HG03066 (cell line): ENCODE measurements at regions not wholly inside any gene's neighbourhood (a gene's known extent, or its start where the extent isn't known, plus 50 kb on each side); places are given as distances from the start of the nearest gene placed in this dataset.

ENCODE experiments used
- ATAC-seq: cut with Tn5 transposase; IDR thresholded peaks from one replicate; pipeline ENCODE4 v1.9.1; 2021; ENCODE audit warnings: low read depth; ENCODE audit not compliant: unreplicated experiment

DNA sequence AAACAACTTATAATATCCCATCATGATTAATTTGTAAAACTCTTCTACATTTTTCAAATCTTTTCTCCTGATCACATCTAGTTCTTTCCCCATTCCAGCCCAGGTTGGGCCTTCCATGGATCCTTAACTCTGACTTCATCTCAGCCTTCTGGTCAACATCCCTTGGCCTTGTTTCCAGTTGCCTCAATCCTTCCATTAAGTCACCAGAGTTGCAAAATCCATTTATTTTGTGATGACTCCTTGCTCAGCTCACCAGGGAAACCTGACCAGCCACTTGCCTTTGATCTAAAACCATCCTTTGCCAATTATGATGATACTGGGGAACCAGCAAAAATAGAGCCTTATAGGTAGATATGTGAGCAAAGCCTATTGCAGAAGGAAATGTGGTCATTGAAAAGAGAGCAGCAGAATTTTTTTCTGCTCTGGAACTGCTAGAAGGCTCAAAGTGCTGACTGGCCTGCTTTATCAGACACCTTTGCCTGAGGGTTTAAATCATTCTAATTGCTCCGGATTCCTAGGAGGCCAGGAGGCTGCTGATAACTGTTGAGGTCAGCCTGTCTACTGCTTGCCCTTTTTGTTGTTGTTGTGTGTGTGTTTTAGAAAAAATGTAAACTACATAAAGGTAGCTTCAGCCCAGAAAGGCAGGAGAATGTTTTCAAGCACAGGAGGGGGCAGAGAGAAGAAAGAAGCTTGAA lies 512.2 kb upstream of the GRIA1 start:
- ATAC-seq: no peak

DNA sequence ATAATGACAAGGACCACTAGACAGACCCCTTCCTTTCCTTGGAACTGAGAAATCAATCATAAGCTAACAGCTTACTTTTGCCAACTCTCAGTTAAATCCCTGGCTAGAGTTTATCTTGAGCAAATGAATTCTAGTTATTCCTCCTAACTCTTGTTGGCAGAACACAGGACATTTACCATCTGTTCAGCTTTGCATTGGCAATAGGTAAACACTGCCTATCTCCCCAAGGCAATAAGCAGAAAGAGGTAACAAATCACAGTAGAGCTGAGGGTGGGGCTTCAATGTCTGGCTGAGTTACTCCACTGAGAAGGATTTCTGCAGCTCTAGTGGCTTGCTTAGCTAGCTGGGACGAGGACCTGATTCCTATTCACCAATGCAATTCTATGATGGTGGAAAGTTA lies 503.3 kb upstream of the GRIA1 start:
- ATAC-seq: no peak

DNA sequence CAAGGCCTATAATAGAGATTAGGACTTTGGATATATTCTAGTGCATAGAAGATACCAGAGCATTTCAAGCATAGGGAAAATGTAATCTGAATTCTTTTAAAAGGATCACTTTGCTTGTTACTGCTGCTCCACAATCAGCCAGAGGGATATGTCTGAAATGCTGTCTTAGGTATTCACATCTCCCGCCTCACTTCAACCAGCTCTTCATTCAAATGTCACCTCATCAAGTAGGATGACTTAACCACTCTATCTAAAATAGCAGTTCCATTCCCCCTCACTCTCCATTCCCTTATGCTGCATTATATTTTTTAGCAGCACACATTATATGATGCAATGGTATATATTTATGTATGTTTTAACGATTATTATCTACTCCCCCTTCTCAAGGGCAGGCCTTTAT lies 500.3 kb upstream of the GRIA1 start:
- ATAC-seq: no peak

DNA sequence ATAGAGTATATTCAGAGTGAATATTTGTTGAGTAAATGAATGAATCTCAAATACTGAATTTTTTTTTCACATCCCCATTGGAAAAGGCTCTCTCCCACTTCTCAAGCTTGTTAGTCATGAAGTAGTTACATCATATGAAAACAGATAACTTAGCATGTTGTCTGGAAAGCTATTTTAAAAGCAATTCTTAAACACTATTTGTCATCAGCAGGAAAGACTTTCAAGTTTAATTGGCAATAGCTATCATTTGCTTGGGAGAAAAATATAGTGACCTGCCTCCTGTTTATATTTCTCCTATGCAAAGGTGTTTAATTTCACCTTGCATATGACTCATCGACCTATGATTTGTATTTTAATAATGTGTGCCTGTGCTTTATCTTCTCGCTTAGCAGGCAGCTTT lies 499.8 kb upstream of the GRIA1 start:
- no peak for ATAC-seq

DNA sequence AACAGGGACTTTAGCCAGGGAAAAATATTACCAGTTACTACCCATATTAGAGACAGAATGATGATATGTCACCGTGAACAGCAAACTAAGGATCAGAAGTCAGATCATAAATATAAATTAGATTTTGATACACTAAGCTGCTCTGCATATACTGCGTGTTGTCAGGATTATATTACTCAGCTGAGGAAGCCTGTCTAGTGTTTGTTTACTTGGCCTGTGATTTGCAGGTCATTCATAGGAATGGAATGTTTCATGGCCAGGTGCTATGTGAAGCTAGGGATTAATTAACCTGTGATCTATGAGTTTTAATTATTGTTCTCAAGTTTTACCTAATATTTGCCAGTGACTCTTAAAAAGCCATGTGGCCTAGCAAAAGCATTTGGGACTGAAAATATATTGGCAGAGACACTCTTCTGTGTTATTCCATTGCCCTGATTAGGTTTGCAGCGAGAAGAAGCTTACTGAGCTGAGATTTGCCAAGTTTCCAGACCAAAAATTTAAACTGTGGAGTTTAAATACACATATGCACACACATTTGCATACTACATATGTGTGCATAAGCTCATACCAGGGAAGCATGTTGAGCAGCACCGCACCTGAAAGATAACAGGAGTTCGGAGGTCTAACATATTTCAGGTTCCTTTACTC lies 496.3 kb upstream of the GRIA1 start:
- no peak for ATAC-seq

DNA sequence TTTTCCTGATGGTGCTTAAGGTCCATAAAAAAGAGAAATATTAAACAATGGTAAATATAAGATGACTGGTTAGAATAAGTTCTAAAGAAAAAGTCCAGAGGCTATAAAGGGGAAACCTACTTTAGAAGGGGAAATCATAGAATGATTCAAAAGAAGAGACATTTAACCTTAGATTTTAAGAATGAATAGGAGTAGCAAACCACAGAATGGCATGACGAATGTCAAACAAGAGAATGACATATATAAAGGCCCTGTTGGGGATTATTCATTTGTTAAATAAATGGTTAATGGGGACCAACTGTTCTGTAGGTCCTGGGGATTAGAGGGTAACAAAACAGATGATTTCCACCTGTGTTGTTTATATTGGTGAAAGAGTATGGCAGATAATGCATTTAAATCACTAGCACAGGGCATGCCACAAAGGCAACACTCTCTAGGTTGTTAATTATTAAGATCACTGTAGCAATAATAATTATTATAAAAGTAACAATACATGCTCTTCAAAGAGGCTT lies 495.2 kb upstream of the GRIA1 start:
- no peak for ATAC-seq

DNA sequence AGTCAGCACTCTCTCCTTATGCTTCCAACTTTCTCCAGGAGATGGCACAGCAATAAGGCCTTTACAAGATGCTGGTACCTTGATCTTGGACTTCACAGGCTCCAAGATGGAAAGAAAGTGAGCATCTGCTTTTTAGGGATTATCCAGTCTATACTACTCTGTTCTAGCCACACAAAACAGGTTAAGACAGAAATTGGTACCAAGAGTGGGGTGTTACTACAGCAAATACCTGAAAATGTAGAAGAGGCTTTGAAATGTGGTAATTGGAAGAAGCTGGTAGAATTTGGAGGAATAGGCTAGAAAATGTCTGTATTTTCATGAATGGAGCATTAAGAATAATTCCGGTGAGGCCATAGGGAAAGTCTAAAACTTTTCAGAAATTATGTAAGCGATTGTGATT lies 484.8 kb upstream of the GRIA1 start:
- ATAC-seq: no peak

DNA sequence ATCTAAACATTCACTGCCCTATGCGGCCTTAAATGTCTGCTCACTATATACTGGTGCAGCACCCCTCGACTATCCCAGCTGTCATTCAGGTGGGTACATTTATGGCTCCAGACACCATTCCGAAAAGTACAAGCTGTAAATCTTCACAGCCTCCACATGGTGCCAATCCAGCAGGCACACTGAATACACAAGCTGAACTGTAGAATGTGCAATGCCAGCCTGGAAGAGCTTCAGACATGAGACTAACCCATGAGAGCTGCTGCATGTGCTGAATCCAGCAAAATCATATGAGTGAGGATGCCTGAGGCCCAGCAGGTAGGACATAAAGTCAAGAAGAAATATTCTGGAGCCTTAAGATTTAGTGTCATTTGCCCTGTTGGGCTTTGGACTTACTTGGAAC lies 483.8 kb upstream of the GRIA1 start:
- ATAC-seq: no peak

DNA sequence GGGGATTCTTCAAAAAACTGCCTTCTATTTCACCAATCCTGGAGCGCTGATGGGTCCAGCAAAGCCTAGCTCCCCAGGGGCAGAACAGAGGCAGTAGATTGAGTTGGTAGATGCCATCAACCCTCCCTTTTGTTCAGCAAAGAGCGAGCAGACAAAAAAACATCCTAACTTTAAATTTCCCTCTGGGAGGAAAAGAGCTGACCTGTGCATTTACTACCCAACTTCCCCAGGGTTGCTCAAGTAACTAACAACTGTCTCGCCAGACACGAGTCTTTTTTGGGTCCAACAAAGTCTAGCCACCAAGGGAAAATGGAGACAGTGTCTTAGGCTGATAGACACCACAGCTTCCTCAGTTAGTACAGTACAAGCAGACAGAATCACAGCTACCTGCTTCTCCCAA lies 476.3 kb upstream of the GRIA1 start:
- ATAC-seq: no peak

DNA sequence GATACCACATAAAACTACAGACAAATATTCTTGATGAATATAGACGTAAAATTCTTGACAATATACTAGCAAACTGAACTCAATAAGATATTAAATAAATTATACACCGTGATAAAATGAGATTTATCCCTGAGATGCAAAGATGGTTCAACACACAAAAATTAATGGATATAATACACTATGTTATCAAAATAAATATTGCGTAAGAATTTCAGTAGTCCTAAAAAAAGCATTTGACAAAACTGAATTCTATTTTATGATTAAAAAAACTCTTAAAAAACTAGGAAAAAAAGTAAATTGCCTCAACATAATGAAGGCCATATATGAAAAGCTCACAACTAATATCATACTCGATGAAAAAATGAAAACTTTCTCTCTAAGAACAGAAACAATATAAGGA lies 472.3 kb upstream of the GRIA1 start:
- ATAC-seq: no peak

DNA sequence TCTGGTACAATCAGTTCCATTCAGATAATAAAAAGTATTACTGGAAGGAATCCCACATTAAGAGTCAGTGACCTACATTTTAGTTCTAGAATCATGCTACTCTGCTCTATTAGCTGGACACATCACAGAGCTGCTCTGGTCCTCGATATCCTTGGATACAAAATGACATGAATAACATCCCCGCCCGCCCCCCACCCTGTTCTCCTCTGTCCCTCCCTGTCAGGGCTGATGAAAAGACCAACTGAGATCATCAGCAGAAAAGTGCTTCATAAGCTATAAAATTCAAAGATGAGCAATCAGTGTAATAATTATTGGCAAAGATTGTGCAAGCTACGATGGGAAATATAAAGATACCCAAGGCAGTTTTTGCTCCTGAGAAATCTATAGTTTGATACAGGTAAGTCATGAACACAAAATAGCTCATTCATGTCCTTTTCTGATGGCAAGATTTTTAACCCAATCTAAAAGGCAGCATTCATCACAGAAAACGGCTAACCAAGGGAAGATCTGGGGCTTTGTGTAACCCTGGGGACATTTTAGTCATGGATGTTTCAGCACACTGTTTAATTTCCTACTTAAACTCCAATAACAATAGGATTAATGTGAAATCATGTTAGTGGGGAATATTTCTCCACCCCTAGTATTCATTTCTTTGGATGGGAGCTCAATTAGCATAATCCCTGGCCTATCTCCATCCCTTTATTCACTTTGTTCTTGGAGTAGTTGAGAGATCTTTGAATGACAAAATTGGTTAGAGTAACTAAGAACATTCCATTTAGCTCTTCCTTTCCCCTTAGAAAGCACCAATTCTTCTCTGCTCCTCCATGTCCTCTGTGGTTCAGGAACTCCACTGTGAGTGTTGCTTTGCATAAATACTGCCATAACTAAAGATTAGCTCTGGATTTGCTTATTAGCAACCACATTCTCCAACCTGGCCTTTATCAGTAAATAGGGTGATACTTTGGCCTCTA lies 459.4 kb upstream of the GRIA1 start:
- ATAC-seq: no peak

DNA sequence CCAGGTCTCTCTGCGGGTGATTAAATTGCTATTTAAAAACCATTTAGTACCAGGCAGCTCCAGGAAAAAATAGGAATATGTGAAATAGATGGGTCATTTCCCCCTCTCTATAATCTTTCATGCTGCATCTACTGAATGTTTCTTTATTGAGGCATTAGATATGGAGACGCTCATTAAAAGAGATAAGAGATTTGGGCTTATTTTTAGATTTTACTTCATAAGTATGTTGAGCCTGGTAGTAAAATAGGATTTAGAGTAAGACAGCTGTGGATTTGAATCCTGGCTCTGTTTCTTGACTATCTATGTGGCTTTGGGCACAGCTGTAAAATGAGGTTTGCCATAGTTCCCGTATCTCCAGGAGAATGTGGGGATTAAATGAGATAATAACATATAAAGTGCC lies 451.0 kb upstream of the GRIA1 start:
- ATAC-seq: no peak

DNA sequence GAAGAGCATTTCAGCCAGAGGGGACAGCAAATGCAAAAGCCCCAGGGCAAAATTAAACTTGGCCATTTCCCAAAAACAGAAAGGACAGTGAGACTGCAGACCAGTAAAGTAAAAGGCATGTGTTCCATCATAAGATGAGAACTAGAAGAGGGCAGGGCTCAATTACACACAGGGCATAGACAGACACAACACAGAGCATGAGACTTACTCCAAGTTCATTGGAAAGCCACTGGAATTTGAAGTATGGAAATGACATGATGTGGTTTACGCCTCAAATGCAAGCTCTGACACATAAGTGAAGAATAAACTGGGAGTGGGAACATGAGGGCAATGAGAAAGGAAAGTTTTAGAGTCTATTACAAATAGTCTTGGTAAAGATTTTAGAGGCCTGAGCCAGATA lies 446.6 kb upstream of the GRIA1 start:
- no peak for ATAC-seq

DNA sequence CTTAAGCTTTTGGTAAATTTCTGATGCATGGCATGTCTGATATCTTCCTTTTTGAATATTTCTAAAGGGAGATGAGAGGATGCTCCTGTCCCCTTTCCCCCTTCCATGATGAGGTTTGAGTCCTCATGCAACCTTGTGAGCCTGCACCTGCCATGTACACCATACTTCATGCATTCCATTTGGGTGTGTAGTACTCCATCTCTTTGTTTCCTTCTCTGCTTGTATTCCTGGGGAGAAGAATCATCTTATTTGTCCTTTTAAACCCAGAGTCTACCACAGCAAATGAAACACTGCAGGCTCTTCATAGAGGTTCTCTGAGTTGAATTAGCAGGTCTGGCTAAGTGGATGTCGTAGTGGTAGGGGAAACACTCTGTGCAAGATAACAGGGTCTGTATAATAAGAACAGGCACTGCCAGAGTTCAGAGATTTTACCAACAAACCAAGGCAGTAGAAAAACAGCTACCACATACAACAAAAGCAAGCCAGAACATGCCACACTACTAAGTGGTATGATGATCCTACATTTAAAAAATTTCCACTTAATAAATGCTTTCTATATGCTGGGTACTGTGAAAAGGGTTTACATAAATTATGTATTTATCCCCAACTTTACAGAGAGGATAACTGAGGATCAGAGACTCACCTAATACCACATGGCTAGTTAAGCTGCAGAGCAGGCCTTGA lies 439.8 kb upstream of the GRIA1 start:
- ATAC-seq: no peak

DNA sequence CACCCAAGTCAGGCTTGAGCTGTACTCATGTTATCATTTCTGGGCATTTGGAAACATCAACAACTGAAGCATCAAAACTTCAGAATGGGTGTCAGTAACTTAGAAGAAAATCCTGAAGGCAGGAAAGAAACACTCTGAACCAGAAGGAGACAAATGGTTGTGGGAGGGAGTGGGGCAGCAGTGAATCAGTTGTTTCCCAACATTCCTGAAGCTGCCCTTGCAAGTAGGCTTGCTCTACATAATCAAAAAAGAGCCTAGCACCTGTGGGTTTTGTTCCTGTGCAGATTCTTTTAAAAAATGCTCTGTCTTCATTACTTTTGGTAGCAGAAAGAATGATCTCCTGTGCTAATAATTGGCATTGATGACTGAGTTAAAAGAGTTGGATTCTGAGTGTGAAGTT lies 424.2 kb upstream of the GRIA1 start:
- ATAC-seq: no peak

DNA sequence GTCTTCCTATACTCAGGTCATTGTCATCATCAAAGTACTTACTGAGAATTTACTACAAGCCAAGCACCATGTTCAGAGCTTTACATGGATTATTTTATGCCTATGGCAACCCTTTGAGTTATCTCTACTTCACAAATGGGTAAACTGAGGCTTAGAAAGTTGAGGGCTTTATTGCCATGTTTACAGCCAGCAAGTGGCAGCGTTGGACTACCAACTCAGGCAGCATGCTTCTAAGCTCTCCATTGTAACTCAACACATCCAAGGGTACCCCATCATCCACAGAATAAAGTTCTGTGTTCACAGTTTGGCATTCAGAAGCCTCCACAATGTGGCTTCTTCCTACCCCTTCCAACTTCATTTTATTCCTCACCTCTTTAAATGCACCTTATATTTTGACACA lies 422.6 kb upstream of the GRIA1 start:
- ATAC-seq: no peak

DNA sequence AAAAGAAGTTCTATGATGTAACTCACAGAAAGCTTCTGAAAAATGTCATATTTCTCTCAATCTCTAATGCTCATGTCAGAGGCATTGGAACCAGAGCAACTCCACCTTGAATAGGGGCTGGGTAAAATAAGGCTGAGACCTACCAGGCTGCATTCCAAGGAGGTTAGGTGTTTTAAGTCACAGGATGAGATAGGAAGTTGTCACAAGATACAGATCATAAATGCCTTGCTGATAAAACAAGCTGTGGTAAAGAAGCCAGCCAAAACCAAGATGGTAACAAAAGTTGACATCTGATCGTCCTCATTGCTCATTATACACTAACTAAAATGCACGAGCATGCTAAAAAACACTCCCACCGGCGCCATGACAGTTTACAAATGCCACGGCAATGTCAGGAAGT lies 411.1 kb upstream of the GRIA1 start:
- ATAC-seq: no peak

DNA sequence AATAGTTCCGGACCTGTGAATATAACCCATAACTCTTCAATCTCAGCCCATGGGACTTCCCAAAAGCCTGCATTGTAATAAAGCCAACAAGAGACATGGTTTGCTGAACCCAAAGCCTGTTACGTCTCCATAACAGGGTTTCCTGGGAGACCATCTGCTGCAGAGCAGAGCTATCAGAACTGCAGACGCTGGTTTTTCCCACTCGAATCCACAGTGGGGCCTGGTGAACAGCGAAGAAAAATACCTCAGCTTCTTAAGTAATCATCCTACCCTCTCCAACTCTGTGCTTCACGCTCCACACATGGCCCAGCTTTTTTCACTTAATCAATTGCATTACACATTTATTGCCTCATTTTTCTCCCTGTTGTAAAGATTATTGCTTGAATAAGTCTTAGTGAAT lies 409.5 kb upstream of the GRIA1 start:
- no peak for ATAC-seq

DNA sequence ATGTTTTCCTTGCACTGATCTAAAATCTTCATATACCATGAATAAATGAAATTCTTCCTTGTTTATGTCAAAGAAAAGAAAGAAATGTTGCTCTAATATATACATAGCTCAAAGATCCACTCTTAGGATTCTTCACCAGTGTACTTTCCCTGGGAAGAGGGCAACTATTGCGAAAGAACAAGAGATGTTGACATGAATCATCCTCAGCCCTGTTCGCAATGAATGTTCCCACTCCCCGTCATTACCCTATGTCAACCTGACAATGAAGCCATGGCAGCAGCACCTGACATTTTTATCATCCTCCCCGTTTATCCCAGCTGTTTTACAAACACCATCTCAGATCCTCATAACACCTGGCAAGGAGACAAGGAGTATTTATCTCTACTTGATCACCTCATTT lies 409.1 kb upstream of the GRIA1 start:
- no peak for ATAC-seq

DNA sequence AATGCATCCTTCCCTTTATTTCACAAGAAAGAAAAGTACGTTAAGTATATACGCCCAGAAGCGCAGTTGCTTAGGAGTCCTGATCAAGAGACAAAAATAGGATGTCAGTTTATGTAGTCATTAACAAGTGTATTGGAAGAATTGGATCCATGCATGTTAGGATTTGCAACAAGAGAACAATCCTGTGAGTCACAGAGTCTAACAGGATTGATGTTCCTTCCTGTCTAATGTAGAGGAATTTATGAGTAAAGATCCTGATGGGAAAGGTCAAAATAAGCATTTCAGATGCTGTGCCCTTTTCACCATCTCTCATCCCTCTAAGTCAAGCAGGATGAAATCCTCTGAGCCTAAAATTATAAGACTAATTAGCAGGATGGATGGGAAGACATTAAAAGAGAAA lies 406.0 kb upstream of the GRIA1 start:
- no peak for ATAC-seq

DNA sequence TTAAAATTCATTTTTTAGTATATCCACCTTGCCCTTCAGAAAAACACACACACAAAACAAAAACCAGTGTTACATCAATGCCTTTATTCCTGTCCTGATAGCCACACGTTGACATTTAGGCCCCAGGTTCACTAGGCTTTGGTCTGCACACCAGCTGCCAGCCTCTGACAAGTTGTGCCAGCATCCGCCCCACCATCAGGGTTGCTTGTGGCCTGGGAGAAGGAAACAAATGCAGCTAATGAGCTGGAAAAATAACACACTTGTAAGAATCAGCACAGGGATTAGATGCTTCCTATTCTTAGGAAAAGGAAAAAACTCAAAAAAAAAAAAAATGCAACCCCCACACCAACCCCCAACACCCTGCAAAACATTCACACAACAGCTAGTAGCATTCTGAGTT lies 404.0 kb upstream of the GRIA1 start:
- ATAC-seq: no peak
